ENCODE measurements at regions not wholly inside any gene's neighbourhood (a gene's known extent, or its start where the extent isn't known, plus 50 kb on each side); places are given as distances from the start of the nearest gene placed in this dataset.

- H3K36me3 Mint-ChIP-seq, result no peaks in the 10 kb centered on the region
- H3K27ac Mint-ChIP-seq, result no peak overlapping the region
- DNase-seq (ENCODE audit: low spot score in 2 of 2) (no peak), ATAC-seq (no peak)
- peaks cover 17 to 22% of the 10 kb centered on the region in 2 donors for H3K9me3 Mint-ChIP-seq
Measured at GRCh38 chr7:34245246-34245645, 339.9 kb downstream of the BMPER start.

- Mint-ChIP-seq H3K36me3 (no peaks in the 10 kb centered on the region), H3K9me3 (peaks cover 16 to 17% of the 10 kb centered on the region in 2 donors), H3K27ac (no peak overlapping the region)
- DNase-seq (ENCODE audit: low spot score in 2 of 2) (no peak), ATAC-seq (no peak)
Measured at GRCh38 chr7:34247468-34247867, 342.1 kb downstream of the BMPER start.

- ATAC-seq (no peak), DNase-seq (ENCODE audit: low spot score in 2 of 2) (no peak)
- no peak overlapping the region for H3K27ac Mint-ChIP-seq
- peaks cover 10 to 11% of the 10 kb centered on the region in 2 donors for H3K9me3 Mint-ChIP-seq
- no peaks in the 10 kb centered on the region for H3K36me3 Mint-ChIP-seq
Measured at GRCh38 chr7:34249192-34249591, 343.9 kb downstream of the BMPER start.

GRCh38 chr7:34260279-34260678 is 354.9 kb downstream of the BMPER start:
- DNase-seq (ENCODE audit: low spot score in 2 of 2) (no peak), ATAC-seq (no peak)
- Mint-ChIP-seq H3K36me3 (no peaks in the 10 kb centered on the region), H3K9me3 (peaks cover 8 to 11% of the 10 kb centered on the region in 2 donors), H3K27ac (no peak overlapping the region)

- H3K36me3 Mint-ChIP-seq, result no peaks in the 10 kb centered on the region
- no peak overlapping the region for H3K27ac Mint-ChIP-seq
- ATAC-seq, result no peak
- H3K9me3 Mint-ChIP-seq, result peaks cover 10 to 11% of the 10 kb centered on the region in 2 donors
- no peak for DNase-seq (ENCODE audit: low spot score in 2 of 2)
Measured at GRCh38 chr7:34263168-34263567, 357.8 kb downstream of the BMPER start.

- peaks cover 4 to 5% of the 10 kb centered on the region in 2 donors for H3K9me3 Mint-ChIP-seq
- ATAC-seq (no peak), DNase-seq (ENCODE audit: low spot score in 2 of 2) (no peak)
- no peak overlapping the region for H3K27ac Mint-ChIP-seq
- H3K36me3 Mint-ChIP-seq, result no peaks in the 10 kb centered on the region
Measured at GRCh38 chr7:34269084-34269483, 363.7 kb downstream of the BMPER start.

- Mint-ChIP-seq H3K27ac (no peak overlapping the region), H3K36me3 (no peaks in the 10 kb centered on the region), H3K9me3 (no peaks in the 10 kb centered on the region)
- DNase-seq (ENCODE audit: low spot score in 2 of 2) (no peak), ATAC-seq (no peak)
Measured at GRCh38 chr7:34275624-34276023, 370.3 kb downstream of the BMPER start.

GRCh38 chr7:34277016-34277802 is 371.9 kb downstream of the BMPER start:
- no peak for ATAC-seq
- H3K36me3 Mint-ChIP-seq, result no peaks in the 10 kb centered on the region
- H3K27ac Mint-ChIP-seq, result no peak overlapping the region
- no peaks in the 10 kb centered on the region for H3K9me3 Mint-ChIP-seq
- DNase-seq (ENCODE audit: low spot score in 2 of 2), result no peak

- DNase-seq (ENCODE audit: low spot score in 2 of 2) (no peak), ATAC-seq (no peak)
- H3K36me3 Mint-ChIP-seq, result no peaks in the 10 kb centered on the region
- H3K27ac Mint-ChIP-seq, result no peak overlapping the region
- H3K9me3 Mint-ChIP-seq, result peaks cover 4 to 6% of the 10 kb centered on the region in 2 donors
Measured at GRCh38 chr7:34277803-34278199, 372.5 kb downstream of the BMPER start.

GRCh38 chr7:34281260-34281659 is 375.9 kb downstream of the BMPER start:
- no peaks in the 10 kb centered on the region for H3K36me3 Mint-ChIP-seq
- peaks cover 8 to 9% of the 10 kb centered on the region in 2 donors for H3K9me3 Mint-ChIP-seq

GRCh38 chr7:34282271-34282670 is 375.7 kb upstream of the NPSR1 start:
- Mint-ChIP-seq H3K36me3 (no peaks in the 10 kb centered on the region), H3K9me3 (peaks cover 8 to 9% of the 10 kb centered on the region in 2 donors), H3K27ac (no peak overlapping the region)
- DNase-seq (ENCODE audit: low spot score in 2 of 2), result no peak
- ATAC-seq, result no peak

More at GRCh38 chr7:34281260-34281659, 375.9 kb downstream of the BMPER start:
- H3K27ac Mint-ChIP-seq, result no peak overlapping the region
- DNase-seq (ENCODE audit: low spot score in 2 of 2) (no peak), ATAC-seq (no peak)

- ATAC-seq (no peak), DNase-seq (ENCODE audit: low spot score in 2 of 2) (no peak)
- Mint-ChIP-seq H3K36me3 (no peaks in the 10 kb centered on the region), H3K27ac (no peak overlapping the region), H3K9me3 (peaks cover 4 to 6% of the 10 kb centered on the region in 2 donors)
Measured at GRCh38 chr7:34296663-34297062, 361.4 kb upstream of the NPSR1 start.

- Mint-ChIP-seq H3K36me3 (no peaks in the 10 kb centered on the region), H3K27ac (no peak overlapping the region), H3K9me3 (peaks cover under 1 to 3% of the 10 kb centered on the region in 2 donors)
- DNase-seq (ENCODE audit: low spot score in 2 of 2), result no peak
- ATAC-seq, result no peak
Measured at GRCh38 chr7:34298492-34299013, 359.5 kb upstream of the NPSR1 start.

GRCh38 chr7:34299066-34299465 is 359.0 kb upstream of the NPSR1 start:
- Mint-ChIP-seq H3K27ac (no peak overlapping the region), H3K36me3 (no peaks in the 10 kb centered on the region), H3K9me3 (no peaks in the 10 kb centered on the region)
- ATAC-seq (no peak), DNase-seq (ENCODE audit: low spot score in 2 of 2) (no peak)

- Mint-ChIP-seq H3K36me3 (no peaks in the 10 kb centered on the region), H3K9me3 (peaks cover 4 to 5% of the 10 kb centered on the region in 2 donors), H3K27ac (no peak overlapping the region)
- DNase-seq (ENCODE audit: low spot score in 2 of 2), result no peak
- ATAC-seq, result no peak
Measured at GRCh38 chr7:34307540-34307939, 350.5 kb upstream of the NPSR1 start.

- Mint-ChIP-seq H3K27ac (no peak overlapping the region), H3K9me3 (peaks cover 9 to 10% of the 10 kb centered on the region in 2 donors), H3K36me3 (no peaks in the 10 kb centered on the region)
- DNase-seq (ENCODE audit: low spot score in 2 of 2) (no peak), ATAC-seq (no peak)
Measured at GRCh38 chr7:34308595-34308994, 349.4 kb upstream of the NPSR1 start.

- Mint-ChIP-seq H3K9me3 (peaks cover 9 to 10% of the 10 kb centered on the region in 2 donors), H3K27ac (no peak overlapping the region), H3K36me3 (no peaks in the 10 kb centered on the region)
- ATAC-seq (no peak), DNase-seq (ENCODE audit: low spot score in 2 of 2) (no peak)
Measured at GRCh38 chr7:34309116-34309515, 348.9 kb upstream of the NPSR1 start.

GRCh38 chr7:34309584-34309983 is 348.4 kb upstream of the NPSR1 start:
- ATAC-seq (no peak), DNase-seq (ENCODE audit: low spot score in 2 of 2) (no peak)
- H3K9me3 Mint-ChIP-seq, result peaks cover 9 to 10% of the 10 kb centered on the region in 2 donors
- H3K27ac Mint-ChIP-seq, result no peak overlapping the region
- no peaks in the 10 kb centered on the region for H3K36me3 Mint-ChIP-seq

Data from activated naive CD4-positive, alpha-beta T cell treated with anti-CD3 and anti-CD28 coated beads, Interleukin-2, amount 50 U/mL, for 72 hours (primary cell).